Forelimb muscle (tissue), 1 donor: ENCODE measurements at regions not wholly inside any gene's neighbourhood (a gene's known extent, or its start where the extent isn't known, plus 50 kb on each side); places are given as distances from the start of the nearest gene placed in this dataset.

Experiments used
- DNase-seq: peaks from one replicate; pipeline ENCODE4 v3.0.0-alpha.2; 2013; ENCODE audit warnings: low read depth

- no peak for DNase-seq
Observed at GRCh38 chr4:182163180-182163579, 80.0 kb upstream of the TENM3 start.

- no peak for DNase-seq
Observed at GRCh38 chr4:182169572-182169971, 73.6 kb upstream of the TENM3 start.

GRCh38 chr4:182169987-182170386 is 73.2 kb upstream of the TENM3 start:
- DNase-seq, result no peak

- no peak for DNase-seq
Observed at GRCh38 chr4:182170417-182170935, 72.7 kb upstream of the TENM3 start.

- no peak for DNase-seq
Observed at GRCh38 chr4:182174979-182175378, 68.2 kb upstream of the TENM3 start.

GRCh38 chr4:182175788-182176519 is 67.2 kb upstream of the TENM3 start:
- DNase-seq, result no peak

GRCh38 chr4:182177166-182177565 is 66.0 kb upstream of the TENM3 start:
- no peak for DNase-seq

- no peak for DNase-seq
Observed at GRCh38 chr4:182179105-182179504, 64.1 kb upstream of the TENM3 start.

GRCh38 chr4:182179751-182180150 is 63.5 kb upstream of the TENM3 start:
- no peak for DNase-seq

GRCh38 chr4:182185491-182185890 is 57.7 kb upstream of the TENM3 start:
- DNase-seq, result no peak

GRCh38 chr4:182187674-182188073 is 55.5 kb upstream of the TENM3 start:
- DNase-seq, result no peak

GRCh38 chr4:182188622-182189021 is 54.6 kb upstream of the TENM3 start:
- no peak for DNase-seq

- DNase-seq, result no peak
Observed at GRCh38 chr4:182189103-182189878, 53.9 kb upstream of the TENM3 start.

GRCh38 chr4:182190306-182190705 is 52.9 kb upstream of the TENM3 start:
- DNase-seq, result no peak

- no peak for DNase-seq
Observed at GRCh38 chr4:182192511-182193181, 50.6 kb upstream of the TENM3 start.

GRCh38 chr4:182193311-182193710 is 49.9 kb upstream of the TENM3 start:
- DNase-seq, result no peak
